OCI-LY1 (cell line): ENCODE measurements at regions not wholly inside any gene's neighbourhood (a gene's known extent, or its start where the extent isn't known, plus 50 kb on each side); places are given as distances from the start of the nearest gene placed in this dataset.

ENCODE experiments used
- H2AFZ ChIP-seq: fragments of 200-600 bp; sonication (generic), shearing (Covaris generic); 2 replicates; pipeline ENCODE4 v1.6.0; 2014; ENCODE audit warnings: antibody characterized with exemption, mild to moderate bottlenecking, low read length
- H3F3A ChIP-seq: fragments of 200-600 bp; sonication (generic), shearing (Covaris generic); 2 replicates; pipeline ENCODE4 v1.6.0; 2014; ENCODE audit warnings: mild to moderate bottlenecking, antibody characterized with exemption, low read length, moderate library complexity; ENCODE audit not compliant: insufficient read depth
- H3K27ac ChIP-seq: fragments of 200-600 bp; sonication (generic); 2 replicates; pipeline ENCODE4 v1.5.1; 2014; ENCODE audit warnings: low read length, mixed run types, mild to moderate bottlenecking, low read depth; ENCODE audit not compliant: poor library complexity, severe bottlenecking
- H3K27me3 ChIP-seq: fragments of 200-600 bp; sonication (generic); 2 replicates; pipeline ENCODE4 v1.6.0; 2014; ENCODE audit warnings: antibody characterized with exemption, mild to moderate bottlenecking, low read length, moderate library complexity; ENCODE audit not compliant: insufficient read depth
- H3K36me3 ChIP-seq: fragments of 200-600 bp; sonication (generic); 2 replicates; pipeline ENCODE4 v1.6.1; 2014; ENCODE audit warnings: mild to moderate bottlenecking, antibody characterized with exemption, low read length, moderate library complexity, mixed read lengths; ENCODE audit not compliant: insufficient read depth
- H3K4me1 ChIP-seq: fragments of 200-600 bp; sonication (generic); 2 replicates; pipeline ENCODE4 v1.5.1; 2014; ENCODE audit warnings: mild to moderate bottlenecking, low read length, moderate library complexity; ENCODE audit not compliant: insufficient read depth, severe bottlenecking
- H3K4me2 ChIP-seq: fragments of 200-600 bp; sonication (generic), shearing (Covaris generic); 2 replicates; pipeline ENCODE4 v1.6.1; 2014; ENCODE audit warnings: low read length
- H3K4me3 ChIP-seq: fragments of 200-600 bp; sonication (generic); 2 replicates; pipeline ENCODE4 v1.5.1; 2014; ENCODE audit warnings: low read length, low read depth, mild to moderate bottlenecking, mixed read lengths; ENCODE audit not compliant: poor library complexity, severe bottlenecking
- H3K79me2 ChIP-seq: fragments of 200-600 bp; shearing (Covaris generic); 2 replicates; pipeline ENCODE4 v1.6.1; 2016; ENCODE audit warnings: mixed run types, low read length, mixed read lengths; ENCODE audit not compliant: insufficient read depth
- H3K9ac ChIP-seq: fragments of 200-600 bp; sonication (generic), shearing (Covaris generic); 2 replicates; pipeline ENCODE4 v1.6.1; 2014; ENCODE audit warnings: mild to moderate bottlenecking, low read length, mixed read lengths
- H3K9me2 ChIP-seq: fragments of 200-600 bp; sonication (generic), shearing (Covaris generic); 2 replicates; pipeline ENCODE4 v1.6.1; 2014; ENCODE audit warnings: low read depth, mild to moderate bottlenecking, low read length, mixed read lengths
- H3K9me3 ChIP-seq: fragments of 200-600 bp; shearing (Covaris generic); 2 replicates; pipeline ENCODE4 v1.6.1; 2014; ENCODE audit warnings: low read length, mixed read lengths
- H4K20me1 ChIP-seq: fragments of 200-600 bp; sonication (generic), shearing (Covaris generic); 2 replicates; pipeline ENCODE4 v1.6.0; 2016; ENCODE audit warnings: mild to moderate bottlenecking, low read length; ENCODE audit not compliant: insufficient read depth
- CTCF ChIP-seq: fragments of 200-600 bp; sonication (generic), shearing (Covaris generic); IDR thresholded peaks from 2 replicates; pipeline ENCODE4 v1.5.1; 2017; ENCODE audit warnings: mild to moderate bottlenecking, antibody characterized with exemption, low read length, moderate library complexity, mixed read lengths
- EZH2 ChIP-seq: fragments of 200-600 bp; sonication (generic), shearing (Covaris generic); IDR thresholded peaks from 2 replicates; pipeline ENCODE4 v1.8.0; 2017; ENCODE audit warnings: borderline replicate concordance, mixed run types, mild to moderate bottlenecking, antibody characterized with exemption, low read length, moderate library complexity, mixed read lengths

- H3K36me3 ChIP-seq = no peaks in the 10 kb centered on the region; the same call in 1 of the 2 replicates
- H3K9me3 ChIP-seq = no peaks in the 10 kb centered on the region
- H3K27me3 ChIP-seq = no peaks in the 10 kb centered on the region
- H3K79me2 ChIP-seq = no peaks in the 10 kb centered on the region
- no peak overlapping the region for H3K4me3 ChIP-seq
- H3K4me2 ChIP-seq = no peak overlapping the region
- no peaks in the 10 kb centered on the region for H3K4me1 ChIP-seq
- H2AFZ ChIP-seq = no peak overlapping the region
- H3F3A ChIP-seq = no peaks in the 10 kb centered on the region
- H3K27ac ChIP-seq = no peak overlapping the region
- TF ChIP-seq CTCF (no peak), EZH2 (no peak)
- no peak overlapping the region for H3K9ac ChIP-seq
- H3K9me2 ChIP-seq = no peaks in the 10 kb centered on the region
- no peaks in the 10 kb centered on the region for H4K20me1 ChIP-seq
Observed at GRCh38 chr11:128310005-128310404, 277.4 kb downstream of the ETS1 start.

GRCh38 chr11:128308794-128309193 lies 278.6 kb downstream of the ETS1 start:
- Histone ChIP-seq H3K4me3 (no peak overlapping the region), H3K4me2 (no peak overlapping the region), H3K36me3 (no peaks in the 10 kb centered on the region), H3K4me1 (peaks cover 10% of the 10 kb centered on the region), H3K27ac (no peak overlapping the region), H3K27me3 (no peaks in the 10 kb centered on the region), H4K20me1 (no peaks in the 10 kb centered on the region), H3F3A (no peaks in the 10 kb centered on the region), H2AFZ (no peak overlapping the region), H3K9ac (no peak overlapping the region), H3K79me2 (no peaks in the 10 kb centered on the region), H3K9me2 (no peaks in the 10 kb centered on the region), H3K9me3 (no peaks in the 10 kb centered on the region)
- TF ChIP-seq EZH2 (no peak), CTCF (no peak)

- H3K9me3 ChIP-seq = no peaks in the 10 kb centered on the region
- H3K79me2 ChIP-seq = no peaks in the 10 kb centered on the region
- peaks cover 30% of the 10 kb centered on the region for H3K4me1 ChIP-seq
- H3F3A ChIP-seq = no peaks in the 10 kb centered on the region
- H2AFZ ChIP-seq = no peak overlapping the region
- no peaks in the 10 kb centered on the region for H3K9me2 ChIP-seq
- no peaks in the 10 kb centered on the region for H4K20me1 ChIP-seq
- H3K27me3 ChIP-seq = no peaks in the 10 kb centered on the region
- TF ChIP-seq CTCF = no peak
- TF ChIP-seq EZH2 = no peak
- no peak overlapping the region for H3K27ac ChIP-seq
- H3K36me3 ChIP-seq = no peaks in the 10 kb centered on the region
- H3K9ac ChIP-seq = no peak overlapping the region
- H3K4me3 ChIP-seq = no peak overlapping the region
- H3K4me2 ChIP-seq = no peak overlapping the region
Observed at GRCh38 chr11:128305588-128305987, 281.8 kb downstream of the ETS1 start.
